Mesendoderm (in vitro differentiated cells): ENCODE measurements at regions not wholly inside any gene's neighbourhood (a gene's known extent, or its start where the extent isn't known, plus 50 kb on each side); places are given as distances from the start of the nearest gene placed in this dataset.

Experiments used
- DNase-seq: peaks from one replicate; pipeline ENCODE4 v3.0.0; 2013
- H2AK5ac ChIP-seq: 2 replicates; pipeline ENCODE4 v1.6.1; 2013; ENCODE audit warnings: low read length, inconsistent platforms
- H2BK120ac ChIP-seq: 2 replicates; pipeline ENCODE4 v1.6.1; 2013; ENCODE audit warnings: low read depth, mild to moderate bottlenecking, low read length, moderate library complexity, mixed read lengths
- H2BK15ac ChIP-seq: replicated peaks from 2 replicates; pipeline ENCODE4 v1.6.1; 2013; ENCODE audit warnings: low read depth, mild to moderate bottlenecking, moderate library complexity
- H2BK5ac ChIP-seq: 2 replicates; pipeline ENCODE4 v1.6.1; 2013; ENCODE audit warnings: low read length, inconsistent platforms
- H3K18ac ChIP-seq: 2 replicates; pipeline ENCODE4 v1.6.1; 2013; ENCODE audit warnings: mild to moderate bottlenecking, low read length, mixed read lengths
- H3K23ac ChIP-seq: one replicate; pipeline ENCODE4 v1.6.1; 2013; ENCODE audit warnings: low read length
- H3K27ac ChIP-seq: 2 replicates; pipeline ENCODE4 v1.5.1; 2013; ENCODE audit warnings: low read depth, mild to moderate bottlenecking, inconsistent platforms, low read length, moderate library complexity
- H3K27me3 ChIP-seq: 2 replicates; pipeline ENCODE4 v1.6.1; 2013; ENCODE audit warnings: low read length, control low read depth, mild to moderate bottlenecking, inconsistent platforms; ENCODE audit not compliant: insufficient read depth, poor library complexity
- H3K36me3 ChIP-seq: 2 replicates; pipeline ENCODE4 v1.6.1; 2013; ENCODE audit warnings: low read length, inconsistent platforms; ENCODE audit not compliant: control insufficient read depth, insufficient read depth
- H3K4ac ChIP-seq: one replicate; pipeline ENCODE4 v1.6.1; 2013; ENCODE audit warnings: low read depth, mild to moderate bottlenecking, low read length, moderate library complexity
- H3K4me1 ChIP-seq: 2 replicates; pipeline ENCODE4 v1.6.1; 2013; ENCODE audit warnings: low read depth, low read length, inconsistent platforms; ENCODE audit not compliant: control insufficient read depth
- H3K4me2 ChIP-seq: 2 replicates; pipeline ENCODE4 v1.6.1; 2013; ENCODE audit warnings: low read length
- H3K4me3 ChIP-seq: 2 replicates; pipeline ENCODE4 v1.5.1; 2013; ENCODE audit warnings: mild to moderate bottlenecking, low read length
- H3K56ac ChIP-seq: one replicate; pipeline ENCODE4 v1.6.1; 2013; ENCODE audit warnings: low read length
- H3K79me1 ChIP-seq: 2 replicates; pipeline ENCODE4 v1.6.1; 2013; ENCODE audit warnings: low read length, inconsistent platforms
- H3K79me2 ChIP-seq: 2 replicates; pipeline ENCODE4 v1.6.1; 2013; ENCODE audit warnings: mild to moderate bottlenecking, low read length; ENCODE audit not compliant: control insufficient read depth, insufficient read depth
- H3K9ac ChIP-seq: 2 replicates; pipeline ENCODE4 v1.6.1; 2013; ENCODE audit warnings: low read length, inconsistent platforms
- H4K5ac ChIP-seq: one replicate; pipeline ENCODE4 v1.6.1; 2013; ENCODE audit warnings: low read length
- H4K8ac ChIP-seq: one replicate; pipeline ENCODE4 v1.6.1; 2013; ENCODE audit warnings: low read depth, mild to moderate bottlenecking, control low read depth, low read length, moderate library complexity
- WGBS: extraction: QIAGEN DNeasy Blood & Tissue Kit; methylation state at CpG from one replicate; pipeline ENCODE4 v1.1.7; 2013; ENCODE audit warnings: low lambda C conversion rate, missing lambda C conversion rate; ENCODE audit not compliant: insufficient coverage; ENCODE audit errors: extremely low coverage; 5-methylcytosine and 5-hydroxymethylcytosine counted together

DNA sequence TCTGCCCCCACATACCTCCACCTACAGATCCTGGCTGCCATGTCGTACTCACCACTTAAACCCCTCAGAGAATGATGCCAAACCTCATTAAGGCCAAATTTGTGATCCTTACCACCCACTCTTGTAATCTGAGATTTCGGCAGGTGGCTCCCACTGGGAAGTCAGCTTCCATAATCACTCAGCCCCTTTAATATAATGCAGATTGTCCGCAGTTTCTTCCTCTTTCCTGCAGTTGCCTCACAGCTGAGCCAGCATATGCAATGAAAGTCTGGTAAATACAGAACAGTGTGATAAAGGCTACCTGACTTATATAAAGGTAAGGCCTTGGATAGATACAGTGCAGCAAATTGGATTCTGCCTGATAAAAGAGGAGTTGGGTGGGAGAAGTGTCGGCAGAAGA, 515.2 kb upstream of the TENM4 start:
- DNase-seq = no peak
- Histone ChIP-seq H3K79me2 (no peaks in the 10 kb centered on the region), H3K4ac (no peak overlapping the region), H3K56ac (no peak overlapping the region), H3K9ac (no peak overlapping the region), H3K4me1 (no peaks in the 10 kb centered on the region), H3K27me3 (no peaks in the 10 kb centered on the region), H2AK5ac (no peak overlapping the region), H3K4me3 (no peak overlapping the region), H4K8ac (no peak overlapping the region), H2BK5ac (no peak overlapping the region), H3K27ac (no peak overlapping the region), H2BK15ac (no peak overlapping the region), H3K18ac (no peak overlapping the region), H2BK120ac (no peak overlapping the region), H3K36me3 (no peaks in the 10 kb centered on the region), H4K5ac (no peak overlapping the region), H3K23ac (no peak overlapping the region), H3K4me2 (no peak overlapping the region), H3K79me1 (no peaks in the 10 kb centered on the region)
- WGBS = no CpG with 5 or more reads among the region's 4 CpGs

GRCh38 chr11:79953629-79954028, 512.8 kb upstream of the TENM4 start:
- H3K79me1 ChIP-seq = no peaks in the 10 kb centered on the region
- H3K56ac ChIP-seq = no peak overlapping the region
- H3K23ac ChIP-seq = no peak overlapping the region
- H3K4me1 ChIP-seq = no peaks in the 10 kb centered on the region
- no peak overlapping the region for H2BK5ac ChIP-seq
- no peak overlapping the region for H3K27ac ChIP-seq
- no peak overlapping the region for H4K5ac ChIP-seq
- no peak overlapping the region for H3K4me2 ChIP-seq
- no peak overlapping the region for H2AK5ac ChIP-seq
- no peak overlapping the region for H2BK120ac ChIP-seq
- no peak overlapping the region for H4K8ac ChIP-seq
- H2BK15ac ChIP-seq = no peak overlapping the region
- H3K27me3 ChIP-seq = no peaks in the 10 kb centered on the region
- DNase-seq = no peak
- no peaks in the 10 kb centered on the region for H3K36me3 ChIP-seq
- no peak overlapping the region for H3K4me3 ChIP-seq
- H3K79me2 ChIP-seq = no peaks in the 10 kb centered on the region
- no CpG with 5 or more reads among the region's 1 CpG for WGBS
- no peak overlapping the region for H3K4ac ChIP-seq
- no peak overlapping the region for H3K9ac ChIP-seq
- no peak overlapping the region for H3K18ac ChIP-seq

GRCh38 chr11:79950741-79951140, 509.9 kb upstream of the TENM4 start:
- Histone ChIP-seq H2BK5ac (no peak overlapping the region), H4K8ac (no peak overlapping the region), H2BK15ac (no peak overlapping the region), H2BK120ac (no peak overlapping the region), H3K4me1 (no peaks in the 10 kb centered on the region), H3K79me1 (no peaks in the 10 kb centered on the region), H3K23ac (no peak overlapping the region), H3K4ac (no peak overlapping the region), H3K36me3 (no peaks in the 10 kb centered on the region), H3K56ac (no peak overlapping the region), H4K5ac (no peak overlapping the region), H3K9ac (no peak overlapping the region), H3K18ac (no peak overlapping the region), H3K79me2 (no peaks in the 10 kb centered on the region), H3K27ac (no peak overlapping the region), H3K4me3 (no peak overlapping the region), H2AK5ac (no peak overlapping the region), H3K27me3 (no peaks in the 10 kb centered on the region), H3K4me2 (no peak overlapping the region)
- DNase-seq = no peak
- WGBS = no CpG with 5 or more reads among the region's 4 CpGs

GRCh38 chr11:79950172-79950571, 509.3 kb upstream of the TENM4 start:
- DNase-seq = peak; percentile 33
- Histone ChIP-seq H3K27me3 (no peaks in the 10 kb centered on the region), H3K79me1 (no peaks in the 10 kb centered on the region), H3K4me3 (no peak overlapping the region), H3K36me3 (no peaks in the 10 kb centered on the region), H2BK15ac (no peak overlapping the region), H3K9ac (no peak overlapping the region), H2BK120ac (no peak overlapping the region), H3K27ac (no peak overlapping the region), H3K4ac (no peak overlapping the region), H4K5ac (no peak overlapping the region), H3K23ac (no peak overlapping the region), H2BK5ac (no peak overlapping the region), H2AK5ac (no peak overlapping the region), H3K18ac (no peak overlapping the region), H3K56ac (no peak overlapping the region), H3K79me2 (no peaks in the 10 kb centered on the region), H4K8ac (no peak overlapping the region), H3K4me1 (no peaks in the 10 kb centered on the region), H3K4me2 (no peak overlapping the region)
- WGBS = no CpG with 5 or more reads among the region's 4 CpGs

DNA sequence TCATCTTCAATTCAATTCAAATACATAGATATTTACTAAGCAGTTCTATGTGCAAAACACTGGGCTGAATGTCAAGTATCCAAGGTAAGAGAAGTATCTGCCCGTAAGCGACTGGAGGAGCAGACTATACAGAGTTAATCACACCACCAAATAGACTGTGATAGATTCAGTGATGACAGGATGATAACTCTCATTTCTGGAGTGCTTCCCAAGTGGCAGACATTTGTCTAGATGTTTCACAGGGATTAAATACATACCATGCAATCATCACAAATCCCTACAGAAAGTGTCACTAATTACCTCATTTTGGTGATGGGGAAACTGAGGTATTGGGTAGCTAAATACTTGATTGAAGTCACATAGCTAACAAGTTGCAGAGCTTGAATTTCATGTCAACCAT, 508.7 kb upstream of the TENM4 start:
- no peak overlapping the region for H3K27ac ChIP-seq
- no peak overlapping the region for H2AK5ac ChIP-seq
- no peak overlapping the region for H3K18ac ChIP-seq
- no peak overlapping the region for H3K4ac ChIP-seq
- no peaks in the 10 kb centered on the region for H3K79me2 ChIP-seq
- no peaks in the 10 kb centered on the region for H3K36me3 ChIP-seq
- H2BK15ac ChIP-seq = no peak overlapping the region
- WGBS = no CpG with 5 or more reads among the region's 2 CpGs
- H3K79me1 ChIP-seq = no peaks in the 10 kb centered on the region
- no peaks in the 10 kb centered on the region for H3K4me1 ChIP-seq
- no peak overlapping the region for H3K56ac ChIP-seq
- no peak for DNase-seq
- no peak overlapping the region for H3K4me3 ChIP-seq
- no peak overlapping the region for H3K9ac ChIP-seq
- H4K8ac ChIP-seq = no peak overlapping the region
- no peak overlapping the region for H3K23ac ChIP-seq
- no peak overlapping the region for H2BK120ac ChIP-seq
- H3K27me3 ChIP-seq = no peaks in the 10 kb centered on the region
- H4K5ac ChIP-seq = no peak overlapping the region
- no peak overlapping the region for H2BK5ac ChIP-seq
- no peak overlapping the region for H3K4me2 ChIP-seq

- no peaks in the 10 kb centered on the region for H3K79me2 ChIP-seq
- no peak for DNase-seq
- H2BK120ac ChIP-seq = no peak overlapping the region
- no peak overlapping the region for H3K9ac ChIP-seq
- H4K5ac ChIP-seq = no peak overlapping the region
- H2BK5ac ChIP-seq = no peak overlapping the region
- H3K4ac ChIP-seq = no peak overlapping the region
- no peak overlapping the region for H3K27ac ChIP-seq
- no peak overlapping the region for H3K4me3 ChIP-seq
- H3K36me3 ChIP-seq = no peaks in the 10 kb centered on the region
- WGBS = no CpG with 5 or more reads among the region's 2 CpGs
- H2AK5ac ChIP-seq = no peak overlapping the region
- H3K4me1 ChIP-seq = peaks cover 4% of the 10 kb centered on the region
- no peak overlapping the region for H3K56ac ChIP-seq
- no peak overlapping the region for H2BK15ac ChIP-seq
- H3K23ac ChIP-seq = no peak overlapping the region
- H3K79me1 ChIP-seq = no peaks in the 10 kb centered on the region
- no peaks in the 10 kb centered on the region for H3K27me3 ChIP-seq
- no peak overlapping the region for H4K8ac ChIP-seq
- H3K18ac ChIP-seq = no peak overlapping the region
- no peak overlapping the region for H3K4me2 ChIP-seq
Observed at GRCh38 chr11:79942646-79943045, 501.8 kb upstream of the TENM4 start.
